Stimulated activated CD4-positive, alpha-beta T cell treated with anti-CD3 and anti-CD28 coated beads, Interleukin-1b, Interleukin-23, amount 100 ng/mL, for 1 hour (primary cell): ENCODE measurements at regions not wholly inside any gene's neighbourhood (a gene's known extent, or its start where the extent isn't known, plus 50 kb on each side); places are given as distances from the start of the nearest gene placed in this dataset.
"Not testable (repeated sequence)": the region's sequence is repeated elsewhere in the genome, so short reads cannot be mapped to it uniquely, and the experiment has no call there.

Source experiments
- DNase-seq, 2 donors: peaks; one replicate each; pipeline ENCODE4 v3.0.0-alpha.2; 2020; ENCODE audit warnings: low read depth in 2 of 2

DNA sequence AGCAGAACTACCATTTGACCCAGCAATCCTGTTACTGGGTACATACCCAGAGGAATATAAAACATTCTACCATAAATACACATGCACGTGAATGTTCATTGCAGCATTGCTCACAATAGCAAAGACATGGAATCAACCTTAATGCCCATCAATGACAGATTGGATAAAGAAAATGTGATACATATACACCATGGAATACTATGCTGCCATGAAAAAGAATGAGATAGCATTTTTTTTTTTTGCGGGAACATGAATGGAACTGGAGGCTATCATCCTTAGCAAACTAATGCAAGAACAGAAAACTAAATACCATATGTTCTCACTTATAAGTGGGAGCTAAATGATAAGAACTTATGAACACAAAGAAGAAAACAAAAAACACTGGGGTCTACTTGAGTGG is 72.5 kb upstream of the C1GALT1C1 start:
- not testable (repeated sequence) for DNase-seq

DNA sequence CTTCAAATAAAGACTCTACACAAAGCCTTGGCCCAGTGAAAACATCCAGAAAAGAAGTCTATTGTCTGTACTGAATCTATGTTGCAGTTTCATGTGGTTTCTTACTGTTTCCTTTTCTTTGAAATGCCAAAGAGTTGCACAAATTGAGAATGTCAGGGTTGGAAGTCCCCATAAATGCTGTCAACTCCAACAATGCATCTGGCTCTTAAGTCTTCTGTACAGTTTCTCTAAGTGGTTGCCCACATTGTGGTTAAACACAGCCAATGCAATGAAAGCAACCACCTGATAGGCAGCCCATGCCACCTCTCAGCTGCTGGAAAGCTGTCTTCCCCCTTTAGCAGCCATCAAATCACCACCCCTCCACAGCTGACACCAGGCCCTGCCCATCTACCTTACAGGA is 67.2 kb upstream of the C1GALT1C1 start:
- DNase-seq: no peak

DNA sequence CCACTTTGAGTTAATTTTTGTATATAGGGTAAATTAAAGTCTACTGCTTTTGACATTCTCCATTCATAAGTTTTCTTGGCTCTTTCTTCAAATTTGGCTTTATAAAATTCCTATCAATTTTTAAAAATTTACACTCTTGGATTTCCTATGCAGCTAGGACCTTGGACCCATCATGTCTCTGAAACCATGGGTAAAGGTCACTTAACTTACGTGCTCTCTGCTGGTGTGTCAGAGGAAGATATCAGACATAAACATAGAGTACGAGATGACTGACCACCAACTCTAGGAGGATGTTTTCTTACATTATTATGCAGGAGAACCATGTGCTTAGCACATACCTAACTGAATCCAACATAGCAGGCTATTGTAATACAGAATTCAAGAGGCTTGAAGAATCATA is 62.5 kb upstream of the C1GALT1C1 start:
- no peak for DNase-seq

DNA sequence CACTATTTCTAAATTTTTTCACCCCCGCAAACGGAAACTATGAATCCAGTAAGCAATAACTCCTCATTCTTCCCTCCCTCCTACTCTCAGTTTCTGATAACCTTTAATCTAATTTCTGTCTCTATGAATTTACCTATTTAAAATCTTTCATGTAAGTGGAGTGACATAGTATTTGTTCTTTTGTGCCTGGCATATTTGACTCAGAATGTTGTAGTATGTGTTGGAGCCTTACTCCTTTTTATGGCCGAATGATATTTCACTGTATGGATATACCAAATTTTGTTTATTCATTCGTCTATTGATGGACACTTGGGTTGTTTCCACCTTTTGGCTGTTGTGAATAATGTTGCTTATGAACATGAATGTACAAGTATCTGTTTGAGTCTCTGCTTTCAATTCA is 61.1 kb upstream of the C1GALT1C1 start:
- no peak for DNase-seq

DNA sequence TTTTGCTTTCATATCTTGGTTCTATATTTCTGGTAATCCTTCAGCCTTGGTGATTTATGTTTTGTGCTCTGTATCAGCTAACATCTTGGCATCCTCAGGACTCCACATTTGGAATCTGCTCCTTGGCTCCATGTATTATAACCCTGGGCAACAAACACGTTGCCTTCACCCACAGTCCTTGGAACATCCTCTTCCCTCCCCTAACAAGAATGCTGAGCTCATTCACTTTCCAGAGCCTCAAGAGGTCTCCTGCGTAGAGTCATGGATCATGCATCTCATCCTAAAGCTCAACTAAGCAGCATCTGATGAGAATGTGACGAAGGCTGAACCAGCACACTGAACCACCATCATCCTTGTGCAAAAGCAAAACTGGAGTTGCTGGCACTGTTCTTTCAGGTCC is 60.5 kb upstream of the C1GALT1C1 start:
- DNase-seq: no peak

DNA sequence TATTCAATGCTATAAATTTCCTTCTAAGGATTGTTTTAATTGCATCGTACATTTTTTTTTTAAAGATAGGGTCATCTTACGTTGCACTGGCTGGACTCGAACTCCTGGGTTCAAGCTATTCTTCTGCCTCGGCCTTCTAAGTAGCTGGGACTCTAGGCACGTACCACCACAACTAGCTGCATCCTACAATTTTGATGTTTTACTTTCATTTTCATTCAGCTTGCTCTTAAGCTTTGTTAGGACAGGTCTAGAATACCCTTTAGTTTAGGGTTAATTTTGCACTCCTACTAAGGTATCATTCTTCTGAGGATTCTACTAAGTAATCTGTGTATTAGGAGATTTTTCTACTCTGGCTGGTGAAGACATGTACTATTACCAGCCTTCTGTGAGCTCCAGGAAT is 50.2 kb upstream of the C1GALT1C1 start:
- no peak for DNase-seq
